ENCODE measurements at regions not wholly inside any gene's neighbourhood (a gene's known extent, or its start where the extent isn't known, plus 50 kb on each side); places are given as distances from the start of the nearest gene placed in this dataset.

DNA sequence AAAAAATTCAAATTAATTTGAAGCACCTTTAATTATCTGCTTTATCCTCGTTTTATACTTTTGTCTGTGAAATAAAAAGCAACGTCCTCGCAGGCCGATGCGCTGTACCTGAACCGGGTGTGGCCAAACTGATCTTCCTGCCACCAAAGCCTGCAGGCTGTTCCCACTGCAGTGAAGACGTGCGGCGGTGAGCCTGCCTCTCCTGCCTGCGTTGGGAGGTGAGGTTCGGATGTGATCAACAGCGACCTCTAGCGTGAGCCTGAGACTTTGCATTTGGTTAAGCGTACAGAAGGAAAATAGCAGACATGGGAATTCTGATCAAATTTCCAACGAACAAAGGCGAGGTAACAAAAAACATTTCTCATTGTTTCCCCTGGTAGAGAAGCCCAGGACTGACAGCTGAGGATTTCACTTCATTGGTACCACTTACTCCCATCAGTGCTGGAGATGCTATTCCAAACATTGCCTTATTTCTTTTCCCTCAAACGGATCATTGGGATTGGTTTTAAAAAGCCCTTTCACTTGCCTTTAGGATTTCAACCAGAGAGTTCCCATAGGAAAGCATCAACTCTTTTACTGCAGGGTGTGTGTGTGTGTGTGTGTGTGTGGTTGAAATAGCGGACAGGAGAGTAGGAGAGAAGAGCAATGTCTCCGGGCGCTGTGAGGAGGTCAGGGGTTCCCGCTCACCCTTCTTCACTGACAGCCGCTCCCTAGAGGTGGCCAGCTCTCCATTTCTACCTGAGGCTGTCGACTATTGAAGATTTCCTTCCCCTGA, 56.6 kb upstream of the CCN6 start:
- peak; percentile 91 for TF ChIP-seq CTCF (IDR thresholded peaks at IDR 0.05; ENCODE audit: control insufficient read depth, extremely low read depth, insufficient read depth)
- no peak overlapping the region for H3K4me3 ChIP-seq (ENCODE audit: low read depth, low read length)

GRCh38 chr6:111997853-111998208, 56.1 kb upstream of the CCN6 start:
- no peak for DNase-seq (ENCODE audit: low read depth)
- TF ChIP-seq CTCF (IDR thresholded peaks at IDR 0.05; ENCODE audit: control insufficient read depth, extremely low read depth, insufficient read depth), result no peak
- no peak overlapping the region for H3K4me3 ChIP-seq (ENCODE audit: low read depth, low read length)

More for the DNA sequence above, 56.6 kb upstream of the CCN6 start:
- DNase-seq (ENCODE audit: low read depth), result peak; percentile 48

DNA sequence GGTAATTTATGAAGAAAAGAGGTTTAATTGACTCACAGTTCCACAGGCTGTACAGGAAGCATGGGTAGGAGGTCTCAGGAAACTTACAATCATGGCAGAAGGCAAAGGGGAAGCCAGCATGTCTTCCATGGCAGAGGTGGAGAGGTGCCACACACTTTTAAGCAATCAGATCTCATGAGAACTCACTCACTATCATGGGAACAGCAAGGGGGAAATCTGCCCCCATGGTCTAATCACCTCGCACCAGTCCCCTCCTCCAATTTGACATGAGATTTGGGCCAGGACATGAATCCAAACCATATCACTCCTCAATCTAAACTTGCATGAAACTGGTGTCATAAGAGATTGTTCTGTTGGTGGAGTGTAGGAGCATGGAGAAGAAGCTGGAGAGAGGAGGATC, 51.6 kb upstream of the CCN6 start:
- no peak for DNase-seq (ENCODE audit: low read depth)
- no peak for TF ChIP-seq CTCF (IDR thresholded peaks at IDR 0.05; ENCODE audit: control insufficient read depth, extremely low read depth, insufficient read depth)
- no peak overlapping the region for H3K4me3 ChIP-seq (ENCODE audit: low read depth, low read length)
